ENCODE measurements at regions not wholly inside any gene's neighbourhood (a gene's known extent, or its start where the extent isn't known, plus 50 kb on each side); places are given as distances from the start of the nearest gene placed in this dataset.
"Not testable (repeated sequence)": the region's sequence is repeated elsewhere in the genome, so short reads cannot be mapped to it uniquely, and the experiment has no call there.

GRCh38 chr5:51034222-51034901 lies 348.9 kb upstream of the ISL1 start:
- no peak for DNase-seq

DNA sequence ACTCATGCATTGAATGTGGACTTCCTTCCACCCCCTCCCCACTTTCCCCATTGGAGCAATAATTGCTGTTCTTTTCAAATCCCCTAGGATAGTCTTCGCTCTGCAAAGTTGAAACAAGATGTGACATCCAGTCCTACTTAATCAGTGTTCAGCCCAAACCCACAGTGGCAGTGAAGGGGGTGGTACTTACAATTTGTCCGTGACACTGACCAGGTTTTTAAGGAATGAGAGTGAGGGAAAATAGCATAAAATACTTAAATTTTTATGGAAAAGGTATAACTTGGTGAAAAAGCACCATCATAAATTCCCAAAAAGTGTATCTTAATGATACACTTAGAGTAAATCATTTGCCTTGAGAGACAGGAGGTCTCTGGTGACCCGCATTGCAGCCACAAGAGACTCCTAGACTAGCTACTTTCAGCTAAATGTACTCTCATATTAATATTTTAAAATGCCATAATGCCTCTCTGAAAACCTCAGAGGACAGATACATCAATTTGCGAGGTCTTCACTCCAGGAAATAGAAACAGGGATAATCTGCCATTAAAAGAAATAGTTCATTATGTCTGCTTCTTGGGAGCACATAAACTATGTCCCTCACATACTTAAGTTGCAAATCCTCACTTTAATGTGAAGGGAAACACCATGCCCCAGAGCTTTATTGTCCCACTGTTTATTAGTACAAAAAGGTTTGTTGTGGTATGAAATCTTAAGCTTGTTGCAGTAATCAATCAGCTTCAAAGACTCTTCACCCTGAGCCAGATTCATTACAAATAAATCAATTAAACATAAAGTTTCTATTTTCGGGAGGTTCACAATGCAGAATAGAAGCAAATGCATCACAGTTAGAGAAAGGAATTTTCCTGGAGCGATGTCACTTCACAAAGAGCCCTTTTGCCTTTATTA lies 343.6 kb upstream of the ISL1 start:
- no peak for DNase-seq

DNA sequence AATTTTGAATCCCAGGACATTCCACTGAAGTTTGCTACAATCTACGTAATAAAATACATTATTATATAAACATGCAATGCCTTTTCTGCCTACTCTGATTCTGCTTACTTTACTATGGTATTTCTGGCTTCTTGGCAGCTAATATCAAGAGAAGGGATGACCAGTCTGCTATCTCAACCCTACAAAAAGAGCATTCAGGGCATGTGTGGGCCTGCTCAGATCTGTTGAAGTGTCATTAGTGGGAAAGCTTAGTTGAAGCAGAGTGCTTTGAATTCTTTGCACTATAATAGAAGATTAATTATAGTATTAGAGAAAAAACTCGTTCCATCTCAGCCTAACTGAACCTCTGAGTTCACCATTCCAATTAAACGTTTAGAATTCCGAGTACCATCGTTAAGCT lies 339.5 kb upstream of the ISL1 start:
- no peak for DNase-seq

- no peak for DNase-seq
Measured at GRCh38 chr5:51047369-51047768, 335.9 kb upstream of the ISL1 start.

- no peak for DNase-seq
Measured at GRCh38 chr5:51053361-51053760, 329.9 kb upstream of the ISL1 start.

DNA sequence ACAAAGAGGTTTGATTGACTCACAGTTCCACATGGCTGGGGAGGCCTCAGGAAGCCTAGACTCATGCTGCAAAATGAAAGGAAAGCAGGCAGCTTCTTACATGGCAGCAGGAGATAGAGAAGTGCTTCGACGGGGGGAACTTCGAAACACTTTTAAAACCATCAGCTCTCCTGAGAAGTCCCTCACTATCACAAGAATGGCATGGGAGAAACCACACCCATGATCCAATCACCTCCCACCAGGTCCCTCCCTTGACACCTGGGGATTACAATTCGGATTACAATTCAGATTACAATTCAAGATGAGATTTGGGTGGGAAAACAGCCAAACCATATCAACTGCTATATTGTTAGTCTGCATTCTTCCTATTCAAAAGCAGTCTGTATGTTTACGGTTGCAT lies 322.3 kb upstream of the ISL1 start:
- DNase-seq, result no peak

- no peak for DNase-seq
Measured at GRCh38 chr5:51072937-51073336, 310.3 kb upstream of the ISL1 start.

GRCh38 chr5:51082741-51083140 lies 300.5 kb upstream of the ISL1 start:
- no peak for DNase-seq

DNA sequence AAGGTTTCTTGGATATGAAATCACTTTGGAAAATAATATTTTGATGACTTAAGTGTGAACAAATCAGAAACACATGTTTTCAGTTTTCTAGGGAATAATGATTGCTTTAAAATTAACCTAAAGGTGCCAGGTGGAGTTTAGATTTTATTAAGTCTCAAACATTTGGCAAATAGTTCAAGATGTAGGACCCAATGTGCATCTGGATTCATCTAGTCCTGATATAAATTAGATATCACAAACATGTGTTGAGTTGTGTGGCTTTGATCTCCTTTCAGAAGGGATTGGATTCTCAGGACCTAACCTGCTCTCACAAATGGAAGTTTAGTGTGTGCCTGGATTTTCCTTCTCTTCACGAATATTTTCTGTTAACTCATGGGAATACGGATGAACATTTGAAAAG lies 291.4 kb upstream of the ISL1 start:
- DNase-seq, result no peak

GRCh38 chr5:51095486-51095885 lies 287.8 kb upstream of the ISL1 start:
- no peak for DNase-seq

GRCh38 chr5:51096859-51097258 lies 286.4 kb upstream of the ISL1 start:
- no peak for DNase-seq

GRCh38 chr5:51099173-51099853 lies 283.9 kb upstream of the ISL1 start:
- no peak for DNase-seq

GRCh38 chr5:51104556-51104955 lies 278.7 kb upstream of the ISL1 start:
- no peak for DNase-seq

GRCh38 chr5:51109786-51110410 lies 273.4 kb upstream of the ISL1 start:
- DNase-seq, result no peak

DNA sequence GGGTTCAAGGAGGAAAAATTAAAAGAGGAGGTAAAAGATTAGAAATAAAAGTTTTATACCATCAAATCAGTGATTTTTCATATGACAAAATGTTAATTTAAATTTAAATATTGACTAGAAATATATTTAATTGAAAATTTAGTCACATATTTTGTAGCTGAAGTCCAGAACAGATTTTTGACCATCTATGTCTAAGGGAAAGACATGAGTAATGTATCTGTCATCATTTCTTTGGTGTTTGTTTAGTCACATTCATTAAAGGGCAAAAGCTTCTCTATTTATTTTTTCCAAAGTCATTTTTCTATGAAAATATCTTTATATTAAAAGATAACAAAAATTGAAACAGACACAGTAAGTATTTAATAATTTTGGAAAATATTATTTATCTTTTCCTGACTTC lies 252.0 kb upstream of the ISL1 start:
- DNase-seq, result no peak

GRCh38 chr5:51138164-51138563 lies 245.1 kb upstream of the ISL1 start:
- no peak for DNase-seq

GRCh38 chr5:51148437-51148836 lies 234.8 kb upstream of the ISL1 start:
- no peak for DNase-seq

GRCh38 chr5:51156222-51156621 lies 227.0 kb upstream of the ISL1 start:
- no peak for DNase-seq

GRCh38 chr5:51156838-51157237 lies 226.4 kb upstream of the ISL1 start:
- DNase-seq, result no peak

GRCh38 chr5:51159164-51159563 lies 224.1 kb upstream of the ISL1 start:
- no peak for DNase-seq

DNA sequence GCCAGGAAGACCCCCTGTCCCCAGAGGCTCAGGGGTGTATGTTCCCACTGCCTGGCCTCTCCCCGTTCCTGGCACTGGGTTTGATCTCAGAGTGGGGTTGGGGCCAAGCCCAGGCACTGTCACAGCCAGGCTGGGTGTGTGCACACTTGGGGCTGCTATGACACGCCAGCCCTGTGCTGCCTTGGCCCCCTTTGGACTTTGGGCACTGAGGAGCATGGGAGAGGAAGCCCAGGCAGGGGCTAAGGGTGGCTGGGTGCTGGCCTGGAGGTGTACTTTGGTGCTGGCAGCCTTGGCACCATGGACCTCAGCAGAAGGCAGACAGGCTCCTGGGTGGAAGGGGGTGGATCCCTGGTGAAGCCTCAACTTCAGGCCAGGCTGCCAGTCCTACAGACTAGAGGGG lies 223.6 kb upstream of the ISL1 start:
- DNase-seq, result no peak

DNA sequence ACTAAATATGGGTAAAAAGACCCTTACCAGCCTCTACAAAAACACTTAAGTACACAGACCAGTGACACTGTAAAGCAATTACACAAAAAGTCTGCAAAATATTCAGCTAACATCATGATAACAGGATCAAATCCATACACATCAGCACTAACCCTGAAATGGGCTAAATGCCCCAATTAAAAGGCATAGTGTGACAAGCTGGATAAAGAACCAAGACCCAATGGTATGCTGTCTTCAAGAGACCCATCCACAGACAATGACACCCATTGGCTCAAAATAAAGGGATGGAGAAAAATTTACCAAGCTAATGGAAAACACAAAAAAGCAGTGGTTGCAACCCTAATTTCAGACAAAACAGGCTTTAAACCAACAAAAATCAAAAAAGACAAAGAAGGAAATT lies 221.0 kb upstream of the ISL1 start:
- DNase-seq, result no peak

DNA sequence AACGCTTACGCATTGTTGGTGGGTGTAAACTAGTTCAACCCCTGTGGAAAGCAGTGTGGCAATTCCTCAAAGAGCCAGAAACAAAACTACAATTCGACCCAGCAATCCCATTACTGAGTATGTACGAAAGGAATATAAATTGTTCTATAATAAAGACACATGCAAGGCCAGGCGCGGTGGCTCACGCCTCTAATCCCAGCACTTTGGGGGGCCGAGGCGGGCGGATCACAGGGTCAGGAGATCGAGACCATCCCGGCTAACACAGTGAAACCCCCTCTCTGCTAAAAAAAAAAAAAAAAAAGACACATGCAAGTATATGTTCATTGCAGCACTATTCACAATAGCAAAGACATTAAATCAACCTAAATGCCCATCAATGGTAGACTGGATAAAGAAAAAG lies 217.6 kb upstream of the ISL1 start:
- not testable (repeated sequence) for DNase-seq
